ENCODE measurements at regions not wholly inside any gene's neighbourhood (a gene's known extent, or its start where the extent isn't known, plus 50 kb on each side); places are given as distances from the start of the nearest gene placed in this dataset.

DNA sequence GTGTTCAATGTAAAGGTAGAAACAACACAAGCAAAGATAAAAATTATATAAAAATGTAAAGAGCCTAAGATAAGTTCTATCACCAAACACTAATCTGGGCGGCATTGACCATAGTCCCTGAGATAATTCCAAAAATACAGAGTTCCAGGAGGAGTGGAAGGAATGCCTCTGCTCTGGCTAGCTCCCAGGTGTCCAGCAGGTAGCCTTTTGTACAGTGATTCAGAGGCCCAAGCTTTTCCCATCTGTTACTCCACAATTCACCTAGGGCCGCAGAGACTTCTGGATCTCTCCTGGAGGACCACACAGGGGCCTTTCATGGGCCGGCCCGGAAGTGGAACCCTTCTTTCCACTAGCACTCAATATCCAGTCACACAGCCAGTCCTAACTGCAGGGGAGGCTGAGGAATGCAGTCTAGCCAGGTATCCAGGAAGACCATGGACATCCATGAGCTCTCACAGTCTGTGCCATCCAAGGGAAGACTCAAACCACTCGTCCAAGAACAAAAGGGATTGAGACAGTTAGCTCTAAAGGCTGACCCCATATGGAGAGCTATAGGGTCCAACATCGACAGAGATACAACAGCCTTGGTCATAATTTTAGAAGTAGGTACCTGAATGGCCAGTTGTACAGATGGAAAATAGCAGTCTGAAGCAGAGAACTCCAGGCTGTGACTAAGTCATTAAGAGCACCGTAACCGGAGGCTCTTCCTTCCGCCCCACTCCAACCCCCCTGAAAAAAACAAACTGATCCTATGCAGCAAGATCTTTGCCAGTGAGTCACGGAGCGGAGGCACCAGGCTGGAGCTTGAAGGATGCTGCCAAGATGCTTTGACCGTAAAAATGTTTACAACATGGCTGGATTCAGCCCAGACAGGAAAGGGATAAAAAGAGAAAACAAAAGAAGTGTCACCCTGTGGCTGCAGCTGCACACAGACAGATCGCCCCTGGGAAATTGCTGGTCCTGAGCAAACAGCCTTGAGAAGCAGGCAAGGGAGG, 204.8 kb downstream of the NUAK1 start:
- CTCF ChIA-PET, result no interaction called here
- POLR2A ChIA-PET, result no interaction called here
- Mint-ChIP-seq H3K36me3 (ENCODE audit: low read depth) (no peaks in the 10 kb centered on the region), H3K27me3 (no peaks in the 10 kb centered on the region), H3K27ac (no peak overlapping the region), H3K9me3 (no peaks in the 10 kb centered on the region), H3K4me1 (no peaks in the 10 kb centered on the region), H3K4me3 (no peak overlapping the region)
- DNase-seq, result no peak

DNA sequence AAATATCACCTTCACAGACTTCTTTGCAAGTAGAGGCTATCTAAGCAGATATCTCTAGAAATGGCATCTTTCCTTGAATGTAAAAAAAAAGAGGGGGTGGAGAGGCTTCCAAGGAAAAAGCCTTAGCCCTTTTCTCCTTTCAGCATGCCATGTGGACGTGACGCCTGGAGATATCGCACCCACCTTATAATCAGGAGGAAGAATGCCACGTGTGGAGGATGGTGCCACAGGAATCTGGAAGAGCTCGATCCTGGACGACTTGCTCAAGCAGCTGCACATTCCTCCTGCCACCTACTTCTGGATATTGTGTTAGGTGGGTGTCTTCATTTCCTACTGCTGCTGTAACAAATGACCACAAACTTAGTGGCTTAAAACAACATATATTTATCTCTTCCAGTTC, 203.6 kb downstream of the NUAK1 start:
- H3K4me3 Mint-ChIP-seq, result no peak overlapping the region
- no peaks in the 10 kb centered on the region for H3K4me1 Mint-ChIP-seq
- ChIA-PET CTCF (no interaction called here), POLR2A (no interaction called here)
- DNase-seq, result no peak
- H3K36me3 Mint-ChIP-seq (ENCODE audit: low read depth), result no peaks in the 10 kb centered on the region
- no peaks in the 10 kb centered on the region for H3K9me3 Mint-ChIP-seq
- no peak overlapping the region for H3K27ac Mint-ChIP-seq
- no peaks in the 10 kb centered on the region for H3K27me3 Mint-ChIP-seq

DNA sequence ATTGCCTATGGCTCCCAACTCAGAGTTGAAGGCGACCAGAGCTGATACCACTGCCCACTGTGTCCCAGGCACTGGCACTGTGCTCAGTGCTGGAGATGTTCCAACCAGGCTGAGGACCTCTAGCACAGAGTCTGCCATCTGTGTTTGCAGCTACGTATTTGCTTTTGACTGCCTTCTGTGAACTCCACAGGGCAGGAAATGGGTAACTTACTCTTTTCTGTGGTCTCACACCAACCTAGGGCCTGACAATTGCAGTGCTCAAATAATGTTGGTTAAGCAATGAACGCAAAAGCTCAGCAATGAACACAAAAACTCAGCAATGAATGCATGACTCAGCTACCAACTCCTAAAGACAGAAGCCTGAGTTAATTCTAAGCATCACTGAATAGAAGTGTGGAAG, 202.8 kb downstream of the NUAK1 start:
- Mint-ChIP-seq H3K4me3 (no peak overlapping the region), H3K36me3 (ENCODE audit: low read depth) (no peaks in the 10 kb centered on the region), H3K4me1 (no peaks in the 10 kb centered on the region), H3K9me3 (no peaks in the 10 kb centered on the region), H3K27me3 (no peaks in the 10 kb centered on the region), H3K27ac (no peak overlapping the region)
- POLR2A ChIA-PET, result no interaction called here
- DNase-seq, result no peak
- CTCF ChIA-PET, result no interaction called here

DNA sequence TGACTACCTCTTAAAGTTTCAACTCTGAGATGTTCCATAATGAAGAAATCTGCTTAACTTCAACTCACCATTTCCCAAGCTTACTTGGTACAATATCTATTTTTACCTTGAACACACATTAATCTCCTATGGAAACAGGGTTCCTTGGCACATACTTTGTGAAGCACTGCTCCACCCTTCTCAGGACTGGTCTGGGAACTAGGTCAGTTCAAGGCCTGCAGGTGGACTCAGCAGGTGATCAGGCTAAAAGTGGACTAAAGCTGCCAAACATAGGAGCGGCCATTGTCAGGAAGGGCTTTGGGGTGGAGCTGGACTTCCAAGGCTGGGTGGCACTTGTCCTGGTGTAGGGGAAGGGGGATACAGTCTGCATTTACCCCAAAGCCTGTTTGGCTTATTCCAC, 202.3 kb downstream of the NUAK1 start:
- Mint-ChIP-seq H3K27me3 (no peaks in the 10 kb centered on the region), H3K4me3 (no peak overlapping the region), H3K27ac (no peak overlapping the region), H3K4me1 (no peaks in the 10 kb centered on the region), H3K36me3 (ENCODE audit: low read depth) (no peaks in the 10 kb centered on the region), H3K9me3 (no peaks in the 10 kb centered on the region)
- ChIA-PET POLR2A (no interaction called here), CTCF (no interaction called here)
- no peak for DNase-seq

DNA sequence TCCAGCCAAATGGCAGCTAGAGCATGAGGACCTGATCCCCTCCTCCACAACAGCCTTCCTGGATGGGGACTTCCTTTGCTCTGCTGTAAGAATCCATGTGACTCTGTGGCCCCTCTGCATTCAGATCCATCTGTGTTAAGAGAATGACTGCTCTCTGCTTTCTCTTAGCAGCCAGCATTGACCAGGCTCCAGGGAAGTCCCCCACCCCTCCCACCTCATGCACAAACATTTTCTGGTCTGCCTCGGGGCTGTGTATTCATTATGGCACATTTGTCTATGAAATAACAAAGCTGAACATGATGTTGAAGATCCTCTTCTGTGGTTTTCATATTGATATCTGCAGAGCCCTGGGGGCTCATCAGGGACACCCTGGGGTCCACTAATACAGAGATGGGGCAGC, 201.7 kb downstream of the NUAK1 start:
- no peak for DNase-seq
- CTCF ChIA-PET, result no interaction called here

DNA sequence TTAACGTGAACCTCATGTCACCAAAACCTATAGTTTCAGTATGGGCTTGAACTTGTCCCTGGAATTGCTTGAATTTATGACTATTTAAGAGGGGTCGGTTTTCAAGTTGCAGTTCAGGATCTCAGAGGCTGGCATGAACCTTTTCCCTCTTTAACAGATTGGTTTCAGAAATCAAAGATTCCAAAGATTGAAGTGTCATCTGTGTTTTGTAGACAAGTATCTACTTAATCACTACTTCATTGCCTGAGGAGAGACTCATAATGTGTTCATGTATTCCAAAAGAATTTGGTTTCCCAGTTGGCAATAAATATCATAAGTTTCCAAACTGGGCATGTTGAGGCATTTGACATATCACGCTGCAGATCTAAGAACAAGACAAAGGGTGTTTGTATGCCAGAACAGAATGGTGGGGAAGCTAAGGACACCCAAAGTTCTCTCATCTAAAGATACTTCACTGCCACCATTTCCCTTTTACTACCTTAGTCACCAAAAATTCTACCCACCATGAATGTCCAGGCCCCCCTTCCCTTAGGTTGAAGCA, 199.5 kb downstream of the NUAK1 start:
- H3K36me3 Mint-ChIP-seq (ENCODE audit: low read depth), result no peaks in the 10 kb centered on the region
- no peak overlapping the region for H3K4me3 Mint-ChIP-seq
- H3K9me3 Mint-ChIP-seq, result no peaks in the 10 kb centered on the region
- H3K27me3 Mint-ChIP-seq, result no peaks in the 10 kb centered on the region
- CTCF ChIA-PET, result no interaction called here
- DNase-seq, result no peak
- POLR2A ChIA-PET, result no interaction called here
- no peak overlapping the region for H3K27ac Mint-ChIP-seq
- H3K4me1 Mint-ChIP-seq, result no peaks in the 10 kb centered on the region

More for the DNA sequence above, 201.7 kb downstream of the NUAK1 start:
- no peaks in the 10 kb centered on the region for H3K4me1 Mint-ChIP-seq
- no peak overlapping the region for H3K4me3 Mint-ChIP-seq
- no peaks in the 10 kb centered on the region for H3K27me3 Mint-ChIP-seq
- POLR2A ChIA-PET, result no interaction called here
- H3K36me3 Mint-ChIP-seq (ENCODE audit: low read depth), result no peaks in the 10 kb centered on the region
- H3K27ac Mint-ChIP-seq, result no peak overlapping the region
- no peaks in the 10 kb centered on the region for H3K9me3 Mint-ChIP-seq

DNA sequence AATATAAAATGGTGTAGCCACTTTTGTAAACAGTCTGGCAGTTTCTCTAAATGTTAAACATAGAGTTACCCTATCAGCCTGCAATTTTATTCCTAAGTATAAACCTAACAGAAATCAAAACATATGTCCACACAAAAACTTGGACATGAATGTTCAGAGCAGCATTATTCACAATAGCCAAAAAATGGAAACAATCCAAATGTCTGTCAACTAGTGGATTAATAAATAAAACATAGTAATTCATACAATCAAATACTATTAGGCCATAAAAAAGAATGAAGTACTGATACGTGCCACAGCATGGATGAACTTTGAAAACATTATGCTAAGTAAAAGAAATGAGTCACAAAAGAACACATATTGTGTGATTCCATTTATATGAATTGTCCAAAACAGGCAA, 196.5 kb downstream of the NUAK1 start:
- Mint-ChIP-seq H3K27me3 (no peaks in the 10 kb centered on the region), H3K4me1 (no peaks in the 10 kb centered on the region), H3K27ac (no peak overlapping the region), H3K4me3 (no peak overlapping the region), H3K36me3 (ENCODE audit: low read depth) (no peaks in the 10 kb centered on the region), H3K9me3 (no peaks in the 10 kb centered on the region)
- no peak for DNase-seq
- POLR2A ChIA-PET, result no interaction called here
- CTCF ChIA-PET, result no interaction called here

DNA sequence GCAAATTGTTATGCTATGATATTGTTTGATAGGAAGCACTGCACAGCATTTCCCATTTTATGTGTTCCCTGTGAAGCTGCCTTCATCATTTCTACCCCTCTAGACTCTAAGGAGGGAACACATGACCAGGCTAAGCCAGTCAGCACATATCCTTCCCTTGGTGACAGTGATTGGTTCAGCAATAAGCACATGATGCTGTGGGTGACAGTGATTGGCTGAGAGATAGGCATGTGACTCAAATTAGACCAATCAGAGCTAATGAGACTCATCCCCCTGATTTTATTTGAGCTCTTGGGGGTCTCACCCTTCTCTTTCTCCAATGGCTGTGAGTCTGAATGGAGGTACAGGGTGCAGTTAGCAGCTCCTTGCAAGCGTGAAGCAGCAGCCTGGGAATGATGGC, 195.2 kb downstream of the NUAK1 start:
- no peak overlapping the region for H3K4me3 Mint-ChIP-seq
- no peaks in the 10 kb centered on the region for H3K36me3 Mint-ChIP-seq (ENCODE audit: low read depth)
- H3K27ac Mint-ChIP-seq, result no peak overlapping the region
- DNase-seq, result no peak
- H3K9me3 Mint-ChIP-seq, result no peaks in the 10 kb centered on the region
- ChIA-PET CTCF (no interaction called here), POLR2A (no interaction called here)
- H3K4me1 Mint-ChIP-seq, result no peaks in the 10 kb centered on the region
- H3K27me3 Mint-ChIP-seq, result no peaks in the 10 kb centered on the region

DNA sequence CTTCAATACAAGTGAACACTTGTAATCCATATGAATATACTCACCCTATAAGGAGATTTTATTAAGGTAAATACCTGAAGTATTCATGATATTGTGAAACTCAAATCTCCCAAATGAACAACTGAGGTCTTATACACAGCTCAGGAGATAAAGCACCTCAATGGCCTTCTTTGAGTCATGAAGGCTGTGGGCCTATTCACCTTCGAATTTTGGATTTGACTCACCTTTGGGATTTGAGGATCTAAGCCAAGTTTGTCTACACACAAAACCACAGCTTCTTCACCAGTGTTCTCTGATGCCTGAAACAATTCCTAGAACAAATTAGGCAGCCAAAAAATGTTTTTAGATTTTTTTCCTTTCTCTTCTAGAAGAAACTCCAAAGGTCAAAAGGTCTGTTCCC, 194.1 kb downstream of the NUAK1 start:
- ChIA-PET CTCF (interaction anchor here (0.6 to 0.7 kb wide), 2 partner anchors 283 to 736 kb away, joined by 3 read pairs; no protein-coding TSS in a partner anchor), POLR2A (no interaction called here)
- no peak overlapping the region for H3K4me3 Mint-ChIP-seq
- no peaks in the 10 kb centered on the region for H3K9me3 Mint-ChIP-seq
- no peaks in the 10 kb centered on the region for H3K27me3 Mint-ChIP-seq
- no peak overlapping the region for H3K27ac Mint-ChIP-seq
- no peaks in the 10 kb centered on the region for H3K36me3 Mint-ChIP-seq (ENCODE audit: low read depth)
- DNase-seq, result no peak
- no peaks in the 10 kb centered on the region for H3K4me1 Mint-ChIP-seq

DNA sequence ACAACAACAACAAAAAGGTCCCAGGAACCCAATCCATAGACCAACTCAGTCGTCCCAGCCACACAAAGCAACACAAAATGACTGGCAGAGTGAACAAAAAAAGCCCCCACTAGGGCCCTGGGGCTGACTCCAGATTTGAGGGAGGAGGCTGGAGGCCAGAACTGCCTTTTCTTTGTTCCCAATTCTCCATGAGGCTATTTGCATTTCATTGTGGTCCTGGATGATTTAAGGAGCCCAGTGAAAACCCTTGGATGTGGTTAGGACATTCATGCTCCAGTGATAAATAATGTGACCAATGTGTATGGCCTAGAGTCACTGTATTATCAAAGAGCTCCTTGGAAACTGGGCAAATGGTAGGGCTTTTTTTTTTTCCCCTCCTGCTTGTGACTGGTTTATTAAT, 192.9 kb downstream of the NUAK1 start:
- H3K27ac Mint-ChIP-seq, result no peak overlapping the region
- no peak overlapping the region for H3K4me3 Mint-ChIP-seq
- H3K36me3 Mint-ChIP-seq (ENCODE audit: low read depth), result no peaks in the 10 kb centered on the region
- no peaks in the 10 kb centered on the region for H3K27me3 Mint-ChIP-seq
- H3K9me3 Mint-ChIP-seq, result no peaks in the 10 kb centered on the region
- ChIA-PET POLR2A (no interaction called here), CTCF (no interaction called here)
- no peak for DNase-seq
- no peaks in the 10 kb centered on the region for H3K4me1 Mint-ChIP-seq

DNA sequence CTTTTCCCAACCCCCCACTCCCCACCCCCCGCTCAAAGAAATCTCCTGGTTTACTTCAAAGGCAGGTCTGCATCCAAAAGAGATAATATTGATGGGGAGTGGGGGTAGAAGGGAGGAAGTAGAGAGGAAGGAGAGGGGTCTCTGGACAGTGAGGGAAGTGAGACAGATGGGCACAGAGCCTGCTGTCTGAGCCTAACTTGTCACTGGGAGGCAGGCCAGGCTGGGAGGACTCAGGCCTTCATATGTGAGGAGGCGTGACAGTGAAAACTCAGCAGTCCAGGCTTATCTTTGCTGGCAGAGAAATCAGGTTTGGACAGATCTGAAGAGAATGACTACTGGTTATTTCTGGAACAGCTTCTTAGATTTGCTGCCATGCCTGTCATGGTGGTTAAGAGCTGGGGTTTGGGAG, 192.3 kb downstream of the NUAK1 start:
- H3K27ac Mint-ChIP-seq, result no peak overlapping the region
- no peaks in the 10 kb centered on the region for H3K36me3 Mint-ChIP-seq (ENCODE audit: low read depth)
- POLR2A ChIA-PET, result no interaction called here
- no peaks in the 10 kb centered on the region for H3K4me1 Mint-ChIP-seq
- H3K27me3 Mint-ChIP-seq, result no peaks in the 10 kb centered on the region
- DNase-seq, result no peak
- CTCF ChIA-PET, result no interaction called here
- H3K9me3 Mint-ChIP-seq, result no peaks in the 10 kb centered on the region
- H3K4me3 Mint-ChIP-seq, result no peak overlapping the region

DNA sequence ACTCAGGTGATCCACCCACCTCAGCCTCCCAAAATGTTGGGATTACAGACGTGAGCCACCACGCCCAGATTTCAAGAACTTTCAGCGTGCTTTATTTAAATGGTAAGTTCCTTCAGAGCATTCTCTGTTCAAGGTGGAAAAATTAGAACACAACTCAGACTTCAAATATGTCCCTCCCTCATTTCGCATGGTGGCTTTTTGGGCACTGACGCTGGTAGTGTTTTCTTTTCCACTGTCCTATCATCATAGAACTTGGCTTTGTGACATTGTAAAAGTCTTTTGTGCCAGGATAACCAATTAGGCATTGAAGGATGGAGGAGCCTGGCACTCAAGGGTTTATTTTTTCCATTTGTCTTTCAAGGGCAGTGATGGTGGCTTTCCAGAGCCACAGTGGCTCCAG, 190.8 kb downstream of the NUAK1 start:
- no peaks in the 10 kb centered on the region for H3K27me3 Mint-ChIP-seq
- DNase-seq, result no peak
- POLR2A ChIA-PET, result no interaction called here
- no peaks in the 10 kb centered on the region for H3K9me3 Mint-ChIP-seq
- H3K36me3 Mint-ChIP-seq (ENCODE audit: low read depth), result no peaks in the 10 kb centered on the region
- no peak overlapping the region for H3K27ac Mint-ChIP-seq
- H3K4me3 Mint-ChIP-seq, result no peak overlapping the region
- CTCF ChIA-PET, result no interaction called here
- no peaks in the 10 kb centered on the region for H3K4me1 Mint-ChIP-seq

DNA sequence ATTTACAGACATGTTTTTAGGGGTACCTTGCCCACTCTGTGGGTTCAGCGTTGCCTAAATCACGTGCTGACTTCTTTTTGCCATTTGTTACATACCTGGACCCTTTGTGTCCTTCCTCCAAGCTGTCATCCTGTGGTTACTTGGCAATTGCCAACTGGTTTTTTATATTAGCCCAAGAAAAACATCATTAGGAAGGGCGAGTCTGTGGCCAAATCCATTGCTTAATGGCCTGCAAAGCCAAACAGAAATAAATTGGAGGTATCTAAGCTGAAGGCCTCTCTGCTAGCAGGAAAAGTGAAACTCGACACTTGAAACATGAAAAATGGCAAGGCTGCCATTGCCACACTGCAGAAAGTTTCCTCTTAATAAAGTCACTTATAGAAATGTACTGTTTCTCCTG, 190.4 kb downstream of the NUAK1 start:
- H3K27ac Mint-ChIP-seq, result no peak overlapping the region
- H3K9me3 Mint-ChIP-seq, result no peaks in the 10 kb centered on the region
- ChIA-PET POLR2A (no interaction called here), CTCF (no interaction called here)
- H3K4me1 Mint-ChIP-seq, result no peaks in the 10 kb centered on the region
- no peak overlapping the region for H3K4me3 Mint-ChIP-seq
- no peaks in the 10 kb centered on the region for H3K36me3 Mint-ChIP-seq (ENCODE audit: low read depth)
- H3K27me3 Mint-ChIP-seq, result no peaks in the 10 kb centered on the region
- no peak for DNase-seq

DNA sequence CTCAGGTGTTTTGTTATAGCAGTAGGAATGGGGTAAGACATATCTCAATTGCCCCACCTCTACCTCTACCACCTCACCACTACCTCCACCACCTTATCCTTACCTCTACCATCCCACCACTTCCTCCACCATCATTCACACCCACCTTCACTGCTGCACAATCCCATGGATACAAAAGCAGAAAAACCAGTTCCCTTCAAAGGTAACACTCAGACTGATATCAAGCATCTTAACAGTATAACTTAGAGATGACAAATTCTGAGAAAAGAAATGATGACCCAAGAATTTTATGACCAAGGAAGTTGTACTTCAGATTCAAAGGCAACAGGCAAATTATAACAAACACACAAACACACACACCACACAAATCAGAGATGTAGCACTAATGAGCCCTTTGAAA, 189.4 kb downstream of the NUAK1 start:
- no peak for DNase-seq
- H3K27ac Mint-ChIP-seq, result no peak overlapping the region
- ChIA-PET CTCF (no interaction called here), POLR2A (no interaction called here)
- no peak overlapping the region for H3K4me3 Mint-ChIP-seq
- no peaks in the 10 kb centered on the region for H3K9me3 Mint-ChIP-seq
- no peaks in the 10 kb centered on the region for H3K4me1 Mint-ChIP-seq
- H3K36me3 Mint-ChIP-seq (ENCODE audit: low read depth), result no peaks in the 10 kb centered on the region
- no peaks in the 10 kb centered on the region for H3K27me3 Mint-ChIP-seq
